PC-9 (cell line): ENCODE measurements at regions not wholly inside any gene's neighbourhood (a gene's known extent, or its start where the extent isn't known, plus 50 kb on each side); places are given as distances from the start of the nearest gene placed in this dataset.

Experiments
- BruUV-seq: library from RNA; stranded (reverse); fragments of 400-500 nt; replicated peaks from 2 replicates; lab custom pipeline; 2021; lab: Mats Ljungman, UMichigan
- CTCF ChIA-PET: fragments of 300-600 bp; sonication (Branson Sonifier 250); formaldehyde crosslinking; loops from one replicate; lab custom pipeline; 2022; ENCODE audit warnings: antibody characterized with exemption; lab: Charles Lee
- POLR2A ChIA-PET: fragments of 300-600 bp; sonication (Branson Sonifier 250); formaldehyde crosslinking; loops from one replicate; lab custom pipeline; 2022; ENCODE audit warnings: antibody characterized with exemption; ENCODE audit not compliant: unreplicated experiment; lab: Charles Lee
- DNase-seq, 2 experiments: peaks; one replicate each; pipeline versions ENCODE4 v3.0.0 to v3.0.0-alpha.2; 2015 to 2022; ENCODE audit warnings: mixed read lengths in 1 of 2
- H2AFZ ChIP-seq: fragments of 200-600 bp; sonication (generic); 2 replicates; pipeline ENCODE4 v1.8.1; 2017; ENCODE audit warnings: antibody characterized with exemption
- H3F3A ChIP-seq: fragments of 200-600 bp; sonication (generic); 2 replicates; pipeline ENCODE4 v1.8.1; 2017; ENCODE audit warnings: antibody characterized with exemption, mild to moderate bottlenecking, low read depth; ENCODE audit not compliant: insufficient read depth
- H3K27ac ChIP-seq: fragments of 200-600 bp; sonication (generic); 2 replicates; pipeline ENCODE4 v1.6.1; 2016; ENCODE audit warnings: mixed run types
- H3K27me3 ChIP-seq: fragments of 200-600 bp; sonication (generic); 2 replicates; pipeline ENCODE4 v1.6.1; 2016; ENCODE audit warnings: low read depth, mixed run types; ENCODE audit not compliant: insufficient read depth
- H3K36me3 ChIP-seq: fragments of 200-600 bp; sonication (generic); 2 replicates; pipeline ENCODE4 v1.6.1; 2016; ENCODE audit warnings: low read depth, mixed run types
- H3K4me1 ChIP-seq: fragments of 200-600 bp; sonication (generic); replicated peaks from 2 replicates; pipeline ENCODE4 v1.6.1; 2016; ENCODE audit warnings: mixed run types; ENCODE audit not compliant: insufficient read depth
- H3K4me2 ChIP-seq: fragments of 200-600 bp; sonication (generic); 2 replicates; pipeline ENCODE4 v1.6.1; 2017; ENCODE audit warnings: mixed run types
- H3K4me3 ChIP-seq: fragments of 200-600 bp; sonication (generic); 2 replicates; pipeline ENCODE4 v1.6.1; 2016; ENCODE audit warnings: mixed run types
- H3K79me2 ChIP-seq: fragments of 200-600 bp; sonication (generic); 2 replicates; pipeline ENCODE4 v1.6.1; 2017; ENCODE audit warnings: low read depth, mixed run types
- H3K9me2 ChIP-seq: fragments of 200-600 bp; sonication (generic); 2 replicates; pipeline ENCODE4 v1.8.1; 2017; ENCODE audit warnings: mild to moderate bottlenecking; ENCODE audit not compliant: insufficient read depth
- H3K9me3 ChIP-seq: fragments of 200-600 bp; sonication (generic); 2 replicates; pipeline ENCODE4 v1.8.1; 2016; ENCODE audit warnings: low read depth; ENCODE audit not compliant: insufficient read depth
- H4K20me1 ChIP-seq: fragments of 200-600 bp; sonication (generic); 2 replicates; pipeline ENCODE4 v1.8.1; 2017; ENCODE audit not compliant: insufficient read depth
- EZH2 ChIP-seq: fragments of 200-600 bp; sonication (generic); IDR thresholded peaks from 2 replicates; pipeline ENCODE4 v1.8.0; 2017; ENCODE audit warnings: antibody characterized with exemption, low read depth
- intact Hi-C: fragments of 100-400 bp; cut with micrococcal nuclease; formaldehyde crosslinking; loops from one replicate; pipeline ENCODE4 v1.10.0; 2022; ENCODE audit not compliant: unreplicated experiment
- TF ChIP-seq, protein P1 (sequence below): fragments of 200-600 bp; sonication (generic); conservative IDR thresholded peaks from 2 replicates; pipeline ENCODE4 v1.6.1; 2017; ENCODE audit warnings: mixed run types, antibody characterized with exemption, mild to moderate bottlenecking, moderate library complexity

GRCh38 chr13:63497601-63498000, 2082.0 kb upstream of the PCDH20 start:
- Histone ChIP-seq H3K27ac (no peak overlapping the region), H3F3A (no peaks in the 10 kb centered on the region), H2AFZ (no peak overlapping the region), H3K79me2 (no peaks in the 10 kb centered on the region), H3K27me3 (no peaks in the 10 kb centered on the region), H3K9me3 (no peaks in the 10 kb centered on the region), H3K36me3 (no peaks in the 10 kb centered on the region), H4K20me1 (no peaks in the 10 kb centered on the region), H3K9me2 (no peaks in the 10 kb centered on the region), H3K4me2 (no peak overlapping the region), H3K4me1 (no peaks in the 10 kb centered on the region), H3K4me3 (no peak overlapping the region)
- ChIA-PET POLR2A (no interaction called here), CTCF (no interaction called here)
- no peak for DNase-seq
- intact Hi-C loops, result no loop called here
- no peak for TF ChIP-seq EZH2
- TF ChIP-seq, protein P1, sequence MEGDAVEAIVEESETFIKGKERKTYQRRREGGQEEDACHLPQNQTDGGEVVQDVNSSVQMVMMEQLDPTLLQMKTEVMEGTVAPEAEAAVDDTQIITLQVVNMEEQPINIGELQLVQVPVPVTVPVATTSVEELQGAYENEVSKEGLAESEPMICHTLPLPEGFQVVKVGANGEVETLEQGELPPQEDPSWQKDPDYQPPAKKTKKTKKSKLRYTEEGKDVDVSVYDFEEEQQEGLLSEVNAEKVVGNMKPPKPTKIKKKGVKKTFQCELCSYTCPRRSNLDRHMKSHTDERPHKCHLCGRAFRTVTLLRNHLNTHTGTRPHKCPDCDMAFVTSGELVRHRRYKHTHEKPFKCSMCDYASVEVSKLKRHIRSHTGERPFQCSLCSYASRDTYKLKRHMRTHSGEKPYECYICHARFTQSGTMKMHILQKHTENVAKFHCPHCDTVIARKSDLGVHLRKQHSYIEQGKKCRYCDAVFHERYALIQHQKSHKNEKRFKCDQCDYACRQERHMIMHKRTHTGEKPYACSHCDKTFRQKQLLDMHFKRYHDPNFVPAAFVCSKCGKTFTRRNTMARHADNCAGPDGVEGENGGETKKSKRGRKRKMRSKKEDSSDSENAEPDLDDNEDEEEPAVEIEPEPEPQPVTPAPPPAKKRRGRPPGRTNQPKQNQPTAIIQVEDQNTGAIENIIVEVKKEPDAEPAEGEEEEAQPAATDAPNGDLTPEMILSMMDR, result no peak
- no TSS peak for BruUV-seq

DNA sequence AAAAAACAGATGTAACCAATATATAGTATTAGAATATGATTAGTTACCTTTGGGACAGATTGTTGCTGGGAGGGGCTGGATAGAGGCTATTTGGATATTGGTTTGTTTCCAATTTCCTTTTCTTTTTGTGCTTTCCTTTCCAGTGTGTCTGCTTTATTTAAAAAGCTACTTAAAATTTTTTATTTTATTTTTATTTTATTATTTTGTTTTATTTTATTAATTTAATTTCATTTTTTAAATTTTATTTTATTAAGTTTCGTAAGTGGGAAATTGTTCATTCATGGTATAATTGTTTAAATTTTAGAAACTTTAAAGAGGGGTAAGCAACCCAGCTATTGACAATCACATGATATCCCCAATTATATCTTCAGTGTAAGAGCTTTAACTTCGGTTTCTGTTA, 2077.0 kb upstream of the PCDH20 start:
- TF ChIP-seq, protein P1, result no peak
- no peak for TF ChIP-seq EZH2
- no peaks in the 10 kb centered on the region for H3F3A ChIP-seq
- no peaks in the 10 kb centered on the region for H3K79me2 ChIP-seq
- DNase-seq, result no peak
- no peaks in the 10 kb centered on the region for H4K20me1 ChIP-seq
- H3K9me3 ChIP-seq, result no peaks in the 10 kb centered on the region
- H3K4me1 ChIP-seq, result no peaks in the 10 kb centered on the region
- no peaks in the 10 kb centered on the region for H3K36me3 ChIP-seq
- no peak overlapping the region for H3K27ac ChIP-seq
- intact Hi-C loops, result no loop called here
- no peaks in the 10 kb centered on the region for H3K27me3 ChIP-seq
- no peak overlapping the region for H3K4me2 ChIP-seq
- POLR2A ChIA-PET, result interaction anchor here (0.6 kb wide), 2 partner anchors 257 to 289 kb away, joined by 6 to 9 read pairs; no protein-coding TSS in a partner anchor
- no peak overlapping the region for H2AFZ ChIP-seq
- H3K4me3 ChIP-seq, result no peak overlapping the region
- no TSS peak for BruUV-seq
- CTCF ChIA-PET, result no interaction called here
- H3K9me2 ChIP-seq, result no peaks in the 10 kb centered on the region

- no peak overlapping the region for H3K27ac ChIP-seq
- no peak overlapping the region for H3K4me3 ChIP-seq
- intact Hi-C loops, result no loop called here
- no peaks in the 10 kb centered on the region for H3K79me2 ChIP-seq
- no peak for DNase-seq
- no peaks in the 10 kb centered on the region for H3K27me3 ChIP-seq
- TF ChIP-seq, protein P1, result no peak
- no peak for TF ChIP-seq EZH2
- no peaks in the 10 kb centered on the region for H3F3A ChIP-seq
- H3K4me2 ChIP-seq, result no peak overlapping the region
- CTCF ChIA-PET, result no interaction called here
- no peaks in the 10 kb centered on the region for H3K36me3 ChIP-seq
- H2AFZ ChIP-seq, result no peak overlapping the region
- no peaks in the 10 kb centered on the region for H3K4me1 ChIP-seq
- BruUV-seq, result no TSS peak
- no peaks in the 10 kb centered on the region for H4K20me1 ChIP-seq
- H3K9me3 ChIP-seq, result no peaks in the 10 kb centered on the region
- POLR2A ChIA-PET, result no interaction called here
- no peaks in the 10 kb centered on the region for H3K9me2 ChIP-seq
Measured at GRCh38 chr13:63490149-63490548, 2074.5 kb upstream of the PCDH20 start.
